ENCODE measurements at regions not wholly inside any gene's neighbourhood (a gene's known extent, or its start where the extent isn't known, plus 50 kb on each side); places are given as distances from the start of the nearest gene placed in this dataset.

DNA sequence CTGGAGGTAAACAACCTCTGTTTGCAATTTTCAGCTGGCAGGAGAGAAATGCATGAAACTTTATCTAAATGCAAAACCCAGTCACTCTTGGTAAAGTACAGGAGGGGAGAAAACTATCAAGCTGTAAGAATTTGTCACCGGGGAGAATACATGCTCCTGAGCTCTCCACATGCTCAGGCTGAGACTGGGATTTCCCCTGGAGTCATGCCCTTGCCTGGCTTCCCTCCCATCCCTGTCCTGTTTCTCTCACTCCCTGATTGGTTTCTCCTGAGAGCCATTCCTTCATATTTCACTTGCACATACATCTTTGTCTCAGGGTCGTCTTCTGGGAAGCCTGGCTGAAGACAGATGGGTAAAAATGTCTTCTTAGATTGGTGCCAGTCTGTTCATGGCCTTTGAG lies 52.9 kb upstream of the SPATS2L start:
- no peaks in the 10 kb centered on the region for H3K36me3 ChIP-seq (ENCODE audit: control insufficient read depth, insufficient read depth, low read length)
- H3K4me3 ChIP-seq (replicated peaks; ENCODE audit: low read depth, low read length), result no peak overlapping the region
- TF ChIP-seq, protein P1, sequence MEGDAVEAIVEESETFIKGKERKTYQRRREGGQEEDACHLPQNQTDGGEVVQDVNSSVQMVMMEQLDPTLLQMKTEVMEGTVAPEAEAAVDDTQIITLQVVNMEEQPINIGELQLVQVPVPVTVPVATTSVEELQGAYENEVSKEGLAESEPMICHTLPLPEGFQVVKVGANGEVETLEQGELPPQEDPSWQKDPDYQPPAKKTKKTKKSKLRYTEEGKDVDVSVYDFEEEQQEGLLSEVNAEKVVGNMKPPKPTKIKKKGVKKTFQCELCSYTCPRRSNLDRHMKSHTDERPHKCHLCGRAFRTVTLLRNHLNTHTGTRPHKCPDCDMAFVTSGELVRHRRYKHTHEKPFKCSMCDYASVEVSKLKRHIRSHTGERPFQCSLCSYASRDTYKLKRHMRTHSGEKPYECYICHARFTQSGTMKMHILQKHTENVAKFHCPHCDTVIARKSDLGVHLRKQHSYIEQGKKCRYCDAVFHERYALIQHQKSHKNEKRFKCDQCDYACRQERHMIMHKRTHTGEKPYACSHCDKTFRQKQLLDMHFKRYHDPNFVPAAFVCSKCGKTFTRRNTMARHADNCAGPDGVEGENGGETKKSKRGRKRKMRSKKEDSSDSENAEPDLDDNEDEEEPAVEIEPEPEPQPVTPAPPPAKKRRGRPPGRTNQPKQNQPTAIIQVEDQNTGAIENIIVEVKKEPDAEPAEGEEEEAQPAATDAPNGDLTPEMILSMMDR (IDR thresholded peaks at IDR 0.05; ENCODE audit: insufficient read depth, low read length, poor library complexity, severe bottlenecking), result no peak
- H3K27me3 ChIP-seq (replicated peaks; ENCODE audit: control insufficient read depth, insufficient read depth, low read length), result peaks cover 2% of the 10 kb centered on the region; the same call in 1 of the 2 replicates
- no peak for DNase-seq (ENCODE audit: extremely low read depth, insufficient read length)

DNA sequence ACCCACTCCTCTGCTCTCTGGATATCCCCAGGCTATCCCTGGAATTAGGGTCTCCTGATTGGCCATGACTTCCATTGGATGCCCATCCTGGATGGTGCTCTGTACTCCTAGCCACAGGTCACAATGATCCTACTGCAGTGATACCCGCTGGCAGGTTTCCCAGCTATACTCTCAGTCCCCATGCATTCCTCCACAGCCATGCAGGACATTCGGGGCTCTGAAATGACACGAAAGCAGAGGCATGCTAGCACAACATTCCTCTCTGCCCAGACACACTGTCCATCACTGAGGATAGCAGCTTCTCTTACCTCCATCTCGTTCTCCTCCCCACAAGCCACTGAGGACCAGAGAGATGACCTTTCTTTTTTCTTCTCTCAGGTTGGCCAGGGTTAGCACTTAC lies 51.7 kb upstream of the SPATS2L start:
- Histone ChIP-seq H3K27me3 (replicated peaks; ENCODE audit: control insufficient read depth, insufficient read depth, low read length) (peaks cover 2% of the 10 kb centered on the region; the same call in 1 of the 2 replicates), H3K36me3 (ENCODE audit: control insufficient read depth, insufficient read depth, low read length) (no peaks in the 10 kb centered on the region), H3K4me3 (replicated peaks; ENCODE audit: low read depth, low read length) (no peak overlapping the region)
- DNase-seq (ENCODE audit: extremely low read depth, insufficient read length), result no peak
- TF ChIP-seq, protein P1 (IDR thresholded peaks at IDR 0.05; ENCODE audit: insufficient read depth, low read length, poor library complexity, severe bottlenecking), result no peak

DNA sequence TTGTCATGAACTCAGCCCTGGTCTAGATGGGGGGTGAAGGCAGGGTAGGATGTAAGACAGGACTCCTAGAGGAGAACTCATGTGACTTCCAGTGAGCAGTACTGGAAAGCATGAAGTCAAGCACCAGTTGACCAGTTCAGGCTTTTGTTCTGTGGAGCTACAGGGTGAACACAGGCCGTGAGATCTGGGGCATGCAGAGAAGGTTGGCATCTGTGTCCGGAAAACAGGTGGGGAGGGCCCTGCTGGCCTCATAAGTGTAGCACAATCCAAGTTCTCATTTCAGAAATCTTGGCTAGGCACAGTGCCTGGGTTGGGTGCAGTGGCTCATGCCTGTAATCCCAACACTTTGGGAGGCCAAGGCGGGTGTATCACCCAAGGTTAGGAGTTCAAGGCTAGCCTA lies 50.9 kb upstream of the SPATS2L start:
- TF ChIP-seq, protein P1 (IDR thresholded peaks at IDR 0.05; ENCODE audit: insufficient read depth, low read length, poor library complexity, severe bottlenecking), result no peak
- Histone ChIP-seq H3K27me3 (replicated peaks; ENCODE audit: control insufficient read depth, insufficient read depth, low read length) (peaks cover 2% of the 10 kb centered on the region; the same call in 1 of the 2 replicates), H3K4me3 (replicated peaks; ENCODE audit: low read depth, low read length) (no peak overlapping the region), H3K36me3 (ENCODE audit: control insufficient read depth, insufficient read depth, low read length) (no peaks in the 10 kb centered on the region)
- DNase-seq (ENCODE audit: extremely low read depth, insufficient read length), result no peak

Data from GM06990 (cell line).